ENCODE measurements at regions not wholly inside any gene's neighbourhood (a gene's known extent, or its start where the extent isn't known, plus 50 kb on each side); places are given as distances from the start of the nearest gene placed in this dataset.

- DNase-seq (ENCODE audit: low read depth): no peak
- no peak overlapping the region for H3K4me3 ChIP-seq (ENCODE audit: low read depth, low read length)
- TF ChIP-seq, protein P1, sequence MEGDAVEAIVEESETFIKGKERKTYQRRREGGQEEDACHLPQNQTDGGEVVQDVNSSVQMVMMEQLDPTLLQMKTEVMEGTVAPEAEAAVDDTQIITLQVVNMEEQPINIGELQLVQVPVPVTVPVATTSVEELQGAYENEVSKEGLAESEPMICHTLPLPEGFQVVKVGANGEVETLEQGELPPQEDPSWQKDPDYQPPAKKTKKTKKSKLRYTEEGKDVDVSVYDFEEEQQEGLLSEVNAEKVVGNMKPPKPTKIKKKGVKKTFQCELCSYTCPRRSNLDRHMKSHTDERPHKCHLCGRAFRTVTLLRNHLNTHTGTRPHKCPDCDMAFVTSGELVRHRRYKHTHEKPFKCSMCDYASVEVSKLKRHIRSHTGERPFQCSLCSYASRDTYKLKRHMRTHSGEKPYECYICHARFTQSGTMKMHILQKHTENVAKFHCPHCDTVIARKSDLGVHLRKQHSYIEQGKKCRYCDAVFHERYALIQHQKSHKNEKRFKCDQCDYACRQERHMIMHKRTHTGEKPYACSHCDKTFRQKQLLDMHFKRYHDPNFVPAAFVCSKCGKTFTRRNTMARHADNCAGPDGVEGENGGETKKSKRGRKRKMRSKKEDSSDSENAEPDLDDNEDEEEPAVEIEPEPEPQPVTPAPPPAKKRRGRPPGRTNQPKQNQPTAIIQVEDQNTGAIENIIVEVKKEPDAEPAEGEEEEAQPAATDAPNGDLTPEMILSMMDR (IDR thresholded peaks at IDR 0.05; ENCODE audit: low read depth, low read length, missing control alignments): no peak
These were observed 171.9 kb downstream of the FAM43A start for GRCh38 chr3:194857469-194858113.

DNA sequence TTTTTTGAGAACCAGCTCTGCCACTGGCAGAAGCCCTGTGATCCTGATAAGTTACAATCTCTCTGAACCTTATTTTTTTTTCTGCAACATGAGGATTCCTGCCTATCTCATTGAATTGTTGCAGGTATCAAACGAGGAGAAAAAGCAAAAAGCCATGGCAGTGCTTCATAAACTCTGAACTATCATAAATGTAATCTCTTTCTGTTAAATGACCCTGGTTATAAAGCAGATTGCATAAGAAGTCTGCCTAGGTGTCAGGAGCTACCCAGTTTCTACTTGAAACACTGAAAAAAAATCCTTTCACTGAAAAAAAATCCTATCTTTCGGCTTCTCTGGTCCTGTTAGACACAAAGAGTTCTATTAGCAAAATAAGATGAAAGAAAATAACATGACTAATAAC lies 172.7 kb downstream of the FAM43A start:
- TF ChIP-seq, protein P1 (IDR thresholded peaks at IDR 0.05; ENCODE audit: low read depth, low read length, missing control alignments): no peak
- H3K4me3 ChIP-seq (ENCODE audit: low read depth, low read length): no peak overlapping the region
- no peak for DNase-seq (ENCODE audit: low read depth)

DNA sequence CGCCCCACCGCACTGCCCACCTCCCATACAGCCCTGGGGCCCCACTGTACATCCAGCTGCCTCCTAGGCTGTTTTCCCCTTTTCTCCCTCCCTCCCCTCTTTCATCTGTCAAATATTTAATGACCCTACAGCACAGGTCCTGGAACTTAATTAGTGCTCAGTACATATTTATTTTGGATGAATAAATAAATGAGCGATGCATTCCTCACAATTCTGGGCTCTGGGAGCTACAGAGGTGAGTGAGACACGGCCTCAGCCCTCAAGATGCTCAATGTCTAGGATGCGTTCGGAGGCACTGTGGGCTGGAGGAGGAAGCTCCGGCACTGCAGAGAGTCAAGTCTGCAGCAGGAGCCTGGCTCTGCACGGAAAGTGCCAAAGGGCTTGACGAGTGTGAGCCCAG lies 175.0 kb downstream of the FAM43A start:
- no peak overlapping the region for H3K4me3 ChIP-seq (ENCODE audit: low read depth, low read length)
- TF ChIP-seq, protein P1 (IDR thresholded peaks at IDR 0.05; ENCODE audit: low read depth, low read length, missing control alignments): no peak
- DNase-seq (ENCODE audit: low read depth): no peak

- no peak for DNase-seq (ENCODE audit: low read depth)
- TF ChIP-seq, protein P1 (IDR thresholded peaks at IDR 0.05; ENCODE audit: low read depth, low read length, missing control alignments): no peak
- H3K4me3 ChIP-seq (ENCODE audit: low read depth, low read length): no peak overlapping the region
These were observed 175.7 kb downstream of the FAM43A start for GRCh38 chr3:194861375-194861774.

- H3K4me3 ChIP-seq (ENCODE audit: low read depth, low read length): no peak overlapping the region
- TF ChIP-seq, protein P1 (IDR thresholded peaks at IDR 0.05; ENCODE audit: low read depth, low read length, missing control alignments): no peak
- no peak for DNase-seq (ENCODE audit: low read depth)
These were observed 179.4 kb downstream of the FAM43A start for GRCh38 chr3:194865061-194865460.

DNA sequence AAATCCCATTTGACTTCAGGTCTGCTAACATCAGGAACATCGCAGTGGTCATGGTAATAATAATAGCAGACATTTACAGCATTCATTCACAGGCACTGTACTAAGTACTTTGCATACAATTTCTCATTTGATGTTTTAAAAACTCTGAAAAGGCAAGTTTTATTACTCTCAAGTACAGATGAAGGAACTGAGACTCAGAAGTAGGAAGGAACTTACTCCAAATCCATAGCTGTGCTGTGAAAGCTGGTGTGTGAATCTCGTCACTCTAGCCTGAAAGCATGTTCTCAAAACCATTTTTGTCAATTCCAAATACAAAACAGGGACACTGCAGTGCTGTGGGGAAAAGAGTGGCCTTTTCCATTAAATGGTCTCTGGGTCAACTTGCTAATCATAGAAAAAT lies 179.9 kb downstream of the FAM43A start:
- no peak for DNase-seq (ENCODE audit: low read depth)
- no peak overlapping the region for H3K4me3 ChIP-seq (ENCODE audit: low read depth, low read length)
- TF ChIP-seq, protein P1 (IDR thresholded peaks at IDR 0.05; ENCODE audit: low read depth, low read length, missing control alignments): no peak

- TF ChIP-seq, protein P1 (IDR thresholded peaks at IDR 0.05; ENCODE audit: low read depth, low read length, missing control alignments): no peak
- no peak for DNase-seq (ENCODE audit: low read depth)
- no peak overlapping the region for H3K4me3 ChIP-seq (ENCODE audit: low read depth, low read length)
These were observed 180.6 kb downstream of the FAM43A start for GRCh38 chr3:194866236-194866635.

Data from GM12864 (cell line).